HG02885 (cell line): ENCODE measurements at regions not wholly inside any gene's neighbourhood (a gene's known extent, or its start where the extent isn't known, plus 50 kb on each side); places are given as distances from the start of the nearest gene placed in this dataset.
"Not testable (repeated sequence)": the region's sequence is repeated elsewhere in the genome, so short reads cannot be mapped to it uniquely, and the experiment has no call there.

Experiments used
- ATAC-seq: cut with Tn5 transposase; IDR thresholded peaks from one replicate; pipeline ENCODE4 v1.9.1; 2021; ENCODE audit warnings: mild to moderate bottlenecking; ENCODE audit not compliant: unreplicated experiment, poor library complexity

DNA sequence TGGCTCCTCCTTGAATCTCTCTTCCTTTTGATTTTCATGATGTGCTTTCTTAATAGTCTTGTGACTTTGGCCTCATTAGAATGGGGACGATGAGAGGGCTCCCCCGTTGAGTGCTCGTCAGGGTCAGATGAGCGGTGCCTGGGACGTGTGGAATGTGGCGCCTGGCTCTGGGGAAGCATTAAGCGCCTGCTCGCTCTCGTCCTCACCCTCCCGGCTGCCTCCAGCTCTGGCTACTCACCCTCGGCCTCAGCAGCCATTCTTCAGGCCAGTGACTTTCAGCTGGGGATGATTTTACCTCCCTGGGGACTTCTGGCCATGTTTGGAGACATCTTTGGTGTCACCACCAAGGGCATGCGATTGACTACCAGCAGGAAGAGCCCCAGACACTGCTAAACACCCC, 69.7 kb downstream of the RPS6KA4 start:
- no peak for ATAC-seq

DNA sequence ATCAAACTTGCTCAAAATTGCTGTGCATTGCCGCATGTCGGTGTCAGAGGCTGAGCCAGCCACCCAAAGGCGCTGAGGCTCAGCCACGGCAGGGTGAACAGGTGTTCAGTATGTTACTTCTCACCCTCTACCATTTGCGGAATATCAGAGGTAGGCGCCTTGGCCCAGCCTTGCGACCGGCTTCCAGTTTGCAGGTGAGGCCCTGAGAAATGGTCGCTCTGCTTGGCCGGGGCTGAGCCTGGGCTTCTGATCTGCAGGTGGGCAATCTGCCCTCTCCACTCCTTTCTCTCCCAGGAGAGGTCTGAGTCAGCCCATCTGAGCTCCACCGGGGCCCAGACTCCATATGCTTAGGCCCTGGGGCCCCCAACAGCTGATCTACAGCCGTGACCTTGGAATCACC, 71.0 kb downstream of the RPS6KA4 start:
- no peak for ATAC-seq

- no peak for ATAC-seq
These were observed 71.7 kb downstream of the RPS6KA4 start for GRCh38 chr11:64430645-64431044.

DNA sequence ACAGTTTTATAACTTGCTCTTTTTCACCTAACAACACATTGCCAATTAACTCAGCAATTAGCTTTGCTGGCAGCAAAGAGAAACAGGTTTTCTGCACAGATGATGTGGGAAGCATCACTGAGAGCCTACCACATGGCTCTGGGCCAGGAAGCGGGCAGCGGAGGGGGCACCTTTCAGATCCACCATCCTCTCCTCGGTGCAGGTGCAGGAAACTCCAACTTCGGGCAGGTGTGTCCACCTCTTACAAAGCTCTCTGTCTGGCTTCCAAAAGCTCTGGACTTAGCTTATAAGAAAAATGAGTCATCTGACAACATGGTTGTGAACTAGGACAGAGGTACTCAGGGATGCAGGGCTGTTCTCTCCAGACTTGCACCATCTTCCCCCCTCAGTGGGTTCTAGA, 77.0 kb downstream of the RPS6KA4 start:
- ATAC-seq = no peak

- ATAC-seq = no peak
These were observed 78.5 kb downstream of the RPS6KA4 start for GRCh38 chr11:64437426-64437825.

DNA sequence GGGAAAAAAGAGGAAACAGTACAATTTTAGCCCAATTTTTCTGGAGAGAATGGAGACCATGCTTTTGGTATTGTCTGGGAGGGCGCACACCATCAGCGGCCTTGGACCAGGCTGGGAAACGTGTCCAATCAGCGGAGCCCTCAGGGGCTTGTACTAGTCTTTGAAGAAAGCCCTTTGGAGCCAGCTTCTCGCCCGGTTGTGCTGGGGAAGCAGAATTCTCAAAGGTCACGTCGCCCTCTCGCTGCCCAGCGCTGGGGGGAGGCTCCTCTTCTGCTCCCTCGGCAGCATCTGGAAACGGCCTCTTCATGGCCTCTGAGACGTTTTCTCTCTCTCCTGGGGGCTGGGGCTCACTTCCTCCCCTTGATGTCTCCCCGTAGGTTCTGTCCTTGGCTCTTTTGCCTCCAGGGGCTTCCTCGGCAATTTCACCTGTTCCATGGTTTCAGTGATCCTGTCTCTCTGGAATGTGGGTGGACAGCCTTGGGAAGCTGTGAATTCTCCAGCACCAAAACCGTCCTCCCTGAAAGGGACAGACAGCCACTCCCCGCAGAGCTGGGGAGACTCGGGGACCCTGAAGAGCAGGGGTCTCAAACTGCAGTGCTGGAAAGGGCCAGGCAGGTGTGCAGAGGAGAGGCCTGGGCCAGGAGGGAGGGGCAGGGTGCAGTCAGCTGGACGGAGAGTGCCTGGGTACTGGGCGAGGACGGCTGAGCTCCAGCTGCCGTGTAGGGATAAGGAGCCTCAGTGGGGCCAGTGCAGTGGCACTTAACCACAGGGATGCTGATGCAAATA, 80.2 kb downstream of the RPS6KA4 start:
- ATAC-seq = no peak

GRCh38 chr11:64439772-64440491, 81.0 kb downstream of the RPS6KA4 start:
- not testable (repeated sequence) for ATAC-seq

DNA sequence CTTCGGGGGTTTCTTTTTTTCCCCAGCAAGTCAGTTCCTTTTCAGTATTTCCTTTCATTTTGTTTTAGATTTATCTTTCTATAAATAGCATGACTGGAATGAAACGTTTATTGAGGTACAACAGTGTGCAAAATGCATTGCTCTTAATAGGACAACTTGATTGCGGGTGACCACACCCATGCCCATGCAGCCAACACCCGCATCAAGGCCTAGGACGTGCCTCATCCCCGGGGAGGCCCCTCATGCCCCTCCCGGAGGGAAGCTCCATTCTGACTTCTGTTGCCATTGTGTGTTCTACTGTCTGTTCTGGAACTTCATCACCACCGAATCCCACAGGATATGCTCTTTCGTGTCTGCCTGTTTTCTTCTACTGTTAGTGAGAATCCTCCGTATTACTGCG, 82.2 kb downstream of the RPS6KA4 start:
- no peak for ATAC-seq

- no peak for ATAC-seq
These were observed 84.0 kb downstream of the RPS6KA4 start for GRCh38 chr11:64443001-64443400.

DNA sequence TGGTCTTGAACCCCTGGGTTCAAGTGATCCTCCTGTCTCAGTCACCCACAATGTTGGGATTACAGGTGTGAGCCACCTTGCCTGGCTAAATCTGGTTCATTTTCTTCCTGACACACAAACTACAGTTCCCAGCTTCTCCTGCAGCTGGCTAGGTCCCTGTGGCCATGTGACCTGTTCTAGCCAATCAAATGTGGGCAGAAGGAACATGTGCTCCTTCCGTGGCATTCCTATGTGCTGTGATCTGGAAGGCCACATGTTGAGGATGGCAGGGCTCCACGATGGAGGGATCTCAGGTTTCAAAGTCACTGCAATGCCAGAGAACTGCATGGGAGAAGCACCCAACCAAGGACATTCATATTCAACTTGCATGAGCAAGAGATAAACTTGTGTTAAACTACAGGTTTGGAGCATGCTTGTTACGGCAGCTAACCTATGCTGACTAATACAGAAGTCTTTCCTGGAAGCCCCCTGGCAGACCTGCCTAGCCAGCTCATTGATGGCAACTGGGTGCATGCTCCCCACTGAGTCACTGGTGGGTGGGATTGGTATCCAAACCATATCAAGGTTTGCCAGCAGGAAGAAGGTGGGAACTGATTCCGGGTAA, 86.0 kb downstream of the RPS6KA4 start:
- ATAC-seq = no peak

DNA sequence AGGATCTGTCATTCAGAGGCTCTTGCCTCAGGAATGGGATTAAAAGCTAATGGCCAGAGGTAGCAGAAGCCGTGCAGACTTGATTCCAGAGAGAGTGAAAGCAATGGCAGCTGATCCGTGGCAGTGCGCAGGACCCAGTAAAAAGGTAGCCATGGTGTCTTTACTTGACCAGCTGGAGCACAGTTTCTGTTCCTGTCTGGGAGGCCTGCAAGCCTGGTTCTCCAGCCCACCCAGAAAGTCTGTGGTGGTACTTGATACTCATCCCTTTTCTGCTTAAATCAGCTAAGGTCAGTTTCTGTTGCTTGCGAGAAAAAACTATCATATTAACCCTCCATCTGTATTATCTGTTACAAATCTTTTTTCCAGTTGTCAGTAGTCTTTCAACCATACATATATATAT, 86.7 kb downstream of the RPS6KA4 start:
- ATAC-seq = no peak

DNA sequence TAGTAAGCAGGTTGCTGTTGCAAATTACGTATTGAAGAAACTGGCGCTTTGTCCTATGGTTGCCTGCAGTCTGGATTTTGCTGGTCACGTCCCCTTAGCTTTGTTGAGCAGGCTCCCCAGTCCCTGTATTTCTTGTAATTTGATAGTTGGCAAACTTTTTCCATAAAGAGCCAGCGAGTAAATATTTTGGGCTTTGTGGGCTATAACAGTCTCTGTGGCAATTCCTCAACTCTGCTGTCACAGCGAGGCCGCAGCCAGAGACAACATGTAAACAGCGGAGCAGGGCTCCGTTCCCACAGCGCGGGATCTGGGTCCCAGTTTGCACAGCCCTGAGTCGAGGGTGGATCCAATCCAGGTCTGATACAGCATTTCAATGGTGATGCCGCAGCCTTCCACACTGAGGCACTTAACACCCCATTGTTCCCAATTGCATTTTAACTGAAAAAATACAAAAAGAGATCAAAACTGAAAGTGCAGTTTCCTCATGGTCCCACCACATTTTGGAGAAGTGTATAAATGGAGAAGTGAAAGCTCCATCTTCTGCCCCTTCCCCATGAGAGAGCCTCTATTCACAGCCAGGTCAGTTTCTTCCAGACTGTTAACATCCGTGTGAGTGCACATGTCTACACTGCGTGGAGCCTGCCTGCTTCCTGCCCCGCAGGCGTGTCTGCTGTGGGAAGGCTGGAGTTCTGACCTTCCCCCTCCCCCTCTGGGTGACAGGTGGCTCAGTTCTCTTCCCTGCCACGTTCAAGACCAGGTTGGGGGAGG, 89.1 kb downstream of the RPS6KA4 start:
- no peak for ATAC-seq

GRCh38 chr11:64448599-64449380, 89.8 kb downstream of the RPS6KA4 start:
- peak; percentile 56 for ATAC-seq

GRCh38 chr11:64449381-64450167, 90.6 kb downstream of the RPS6KA4 start:
- ATAC-seq = peak; percentile 63

- no peak for ATAC-seq
These were observed 91.2 kb downstream of the RPS6KA4 start for GRCh38 chr11:64450168-64450560.

- ATAC-seq = no peak
These were observed 92.9 kb downstream of the RPS6KA4 start for GRCh38 chr11:64451856-64452255.

GRCh38 chr11:64453466-64453865, 94.5 kb downstream of the RPS6KA4 start:
- ATAC-seq = no peak

DNA sequence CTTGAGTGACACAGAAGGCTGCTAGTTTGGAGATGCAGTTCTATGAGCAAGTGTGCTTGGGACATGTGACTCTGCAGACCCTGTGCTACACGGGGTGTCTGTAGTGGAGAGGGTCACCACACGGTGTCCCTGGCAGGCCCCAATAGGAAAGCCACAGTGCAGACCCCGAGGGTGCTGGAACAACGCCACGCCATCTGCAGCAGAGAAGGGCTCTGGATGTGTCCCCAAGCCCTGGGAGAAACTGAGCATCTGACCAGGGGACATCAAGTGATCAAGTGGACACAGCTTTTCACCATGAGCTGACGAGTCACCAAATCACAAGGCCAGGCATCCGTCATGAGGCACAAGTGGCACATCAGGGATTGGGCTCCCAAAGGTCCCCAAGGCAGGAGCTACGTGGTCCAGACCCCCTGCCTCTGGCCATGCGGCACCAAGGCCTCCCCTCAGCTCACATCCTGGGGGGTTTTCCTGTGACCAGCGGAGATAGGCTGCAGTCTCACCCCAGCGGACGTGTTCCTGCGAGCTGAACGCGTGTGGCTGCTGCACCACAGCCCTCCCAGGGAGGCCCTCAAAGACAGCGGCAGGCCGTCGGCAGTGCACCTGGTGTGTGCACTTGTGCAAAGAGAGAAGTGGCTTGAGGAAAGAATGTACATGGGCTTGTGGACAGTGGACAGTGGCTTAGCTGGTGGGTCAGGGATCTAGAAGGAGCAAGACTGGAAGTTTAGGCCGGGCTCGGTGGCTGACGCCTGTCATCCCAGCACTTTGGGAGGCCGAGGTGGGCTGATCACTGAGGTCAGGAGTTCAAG, 96.7 kb downstream of the RPS6KA4 start:
- ATAC-seq = no peak
